H9 (cell line): ENCODE measurements at regions not wholly inside any gene's neighbourhood (a gene's known extent, or its start where the extent isn't known, plus 50 kb on each side); places are given as distances from the start of the nearest gene placed in this dataset.

ENCODE experiments used
- DNase-seq: peaks from one replicate; pipeline ENCODE4 v3.0.0-alpha.2; 2017
- H2AFZ ChIP-seq: one replicate; pipeline ENCODE4 v1.6.1; 2013; ENCODE audit warnings: mild to moderate bottlenecking, low read length, control low read depth, moderate library complexity
- H2AK5ac ChIP-seq: 2 replicates; pipeline ENCODE4 v1.6.1; 2013; ENCODE audit warnings: low read length, control low read depth, mixed read lengths; ENCODE audit not compliant: insufficient read length
- H2BK120ac ChIP-seq: one replicate; pipeline ENCODE4 v1.6.1; 2013; ENCODE audit warnings: low read depth, mild to moderate bottlenecking, low read length, control low read depth, inconsistent platforms; ENCODE audit not compliant: poor library complexity, severe bottlenecking
- H2BK12ac ChIP-seq: 2 replicates; pipeline ENCODE4 v1.6.1; 2013; ENCODE audit warnings: low read length, control low read depth, mixed read lengths, low read depth; ENCODE audit not compliant: insufficient read length
- H2BK15ac ChIP-seq: 2 replicates; pipeline ENCODE4 v1.6.1; 2013; ENCODE audit warnings: low read depth, low read length, control low read depth
- H2BK20ac ChIP-seq: one replicate; pipeline ENCODE4 v1.6.1; 2013; ENCODE audit warnings: low read depth, mild to moderate bottlenecking, low read length, control low read depth, inconsistent platforms; ENCODE audit not compliant: poor library complexity, severe bottlenecking
- H2BK5ac ChIP-seq: 2 replicates; pipeline ENCODE4 v1.6.1; 2013; ENCODE audit warnings: low read length, control low read depth, mixed read lengths; ENCODE audit not compliant: insufficient read length
- H3K14ac ChIP-seq: 2 replicates; pipeline ENCODE4 v1.6.1; 2013; ENCODE audit warnings: low read length, control low read depth; ENCODE audit not compliant: insufficient read depth
- H3K18ac ChIP-seq: 2 replicates; pipeline ENCODE4 v1.6.1; 2013; ENCODE audit warnings: low read depth, mild to moderate bottlenecking, mixed read lengths, low read length, control low read depth; ENCODE audit not compliant: insufficient read length
- H3K23ac ChIP-seq: 2 replicates; pipeline ENCODE4 v1.6.1; 2013; ENCODE audit warnings: low read length, control low read depth, mixed read lengths, low read depth; ENCODE audit not compliant: insufficient read length
- H3K23me2 ChIP-seq: 2 replicates; pipeline ENCODE4 v1.6.1; 2013; ENCODE audit warnings: low read depth, mild to moderate bottlenecking, mixed read lengths, low read length, control low read depth; ENCODE audit not compliant: insufficient read length, poor library complexity, severe bottlenecking
- H3K27ac ChIP-seq: 2 replicates; pipeline ENCODE4 v1.5.1; 2013; ENCODE audit warnings: low read length, control low read depth, mixed read lengths, low read depth; ENCODE audit not compliant: insufficient read length
- H3K27me3 ChIP-seq: 2 replicates; pipeline ENCODE4 v1.6.1; 2013; ENCODE audit warnings: low read length, control low read depth, inconsistent platforms; ENCODE audit not compliant: insufficient read depth
- H3K4ac ChIP-seq: 2 replicates; pipeline ENCODE4 v1.6.1; 2013; ENCODE audit warnings: low read depth, mild to moderate bottlenecking, control low read depth, inconsistent platforms, low read length, moderate library complexity
- H3K4me1 ChIP-seq: 2 replicates; pipeline ENCODE4 v1.6.1; 2013; ENCODE audit warnings: low read length, control low read depth, inconsistent platforms; ENCODE audit not compliant: insufficient read depth
- H3K4me2 ChIP-seq: 2 replicates; pipeline ENCODE4 v1.6.1; 2013; ENCODE audit warnings: low read length, control low read depth, mixed read lengths; ENCODE audit not compliant: insufficient read length, insufficient read depth
- H3K56ac ChIP-seq: 2 replicates; pipeline ENCODE4 v1.6.1; 2013; ENCODE audit warnings: low read depth, mild to moderate bottlenecking, mixed read lengths, low read length, control low read depth; ENCODE audit not compliant: insufficient read length
- H3K79me1 ChIP-seq: 2 replicates; pipeline ENCODE4 v1.6.1; 2013; ENCODE audit warnings: low read depth, mild to moderate bottlenecking, moderate library complexity, low read length, control low read depth, inconsistent platforms; ENCODE audit not compliant: insufficient read depth, poor library complexity, severe bottlenecking
- H3K79me2 ChIP-seq: 2 replicates; pipeline ENCODE4 v1.6.1; 2013; ENCODE audit warnings: low read length, control low read depth, inconsistent platforms; ENCODE audit not compliant: insufficient read depth
- H3K9ac ChIP-seq: 2 replicates; pipeline ENCODE4 v1.6.1; 2013; ENCODE audit warnings: low read length, control low read depth, mixed read lengths; ENCODE audit not compliant: insufficient read length; ENCODE audit errors: extremely low read depth
- H3K9me3 ChIP-seq: one replicate; pipeline ENCODE4 v1.6.1; 2013; ENCODE audit warnings: low read depth, low read length, inconsistent platforms; ENCODE audit not compliant: control insufficient read depth
- H3T11ph ChIP-seq: one replicate; pipeline ENCODE4 v1.6.1; 2013; ENCODE audit warnings: mild to moderate bottlenecking, low read length, control low read depth, inconsistent platforms
- H4K20me1 ChIP-seq: one replicate; pipeline ENCODE4 v1.6.1; 2013; ENCODE audit not compliant: control insufficient read depth, insufficient read length, insufficient read depth
- H4K5ac ChIP-seq: 2 replicates; pipeline ENCODE4 v1.6.1; 2013; ENCODE audit warnings: low read depth, mild to moderate bottlenecking, mixed read lengths, low read length, control low read depth; ENCODE audit not compliant: insufficient read length
- H4K8ac ChIP-seq: replicated peaks from 2 replicates; pipeline ENCODE4 v1.6.1; 2013; ENCODE audit warnings: low read length, control low read depth, mixed read lengths, low read depth; ENCODE audit not compliant: insufficient read length
- H4K91ac ChIP-seq: 2 replicates; pipeline ENCODE4 v1.6.1; 2013; ENCODE audit warnings: low read depth, mild to moderate bottlenecking, moderate library complexity, mixed read lengths, low read length, control low read depth; ENCODE audit not compliant: insufficient read length
- H3K27ac Mint-ChIP-seq, 3 experiments: 2 replicates in 2 of 3; 3 replicates in 1 of 3; pipeline ENCODE4 v1.8.0; 2020 to 2021; ENCODE audit warnings: mixed read lengths in 3 of 3, mild to moderate bottlenecking in 1 of 3, moderate library complexity in 1 of 3
- H3K27me3 Mint-ChIP-seq: 2 replicates; pipeline ENCODE4 v1.8.0; 2021; ENCODE audit warnings: low read depth, mild to moderate bottlenecking, moderate library complexity, mixed read lengths
- H3K36me3 Mint-ChIP-seq, 3 experiments: 2 replicates in 2 of 3; 3 replicates in 1 of 3; pipeline ENCODE4 v1.8.0; 2020 to 2021; ENCODE audit warnings: low read depth in 3 of 3, mixed read lengths in 3 of 3; ENCODE audit not compliant: insufficient read depth in 1 of 3
- H3K4me1 Mint-ChIP-seq, 2 experiments: 2 replicates each; pipeline ENCODE4 v1.8.0; 2020; ENCODE audit warnings: mixed read lengths in 2 of 2
- H3K4me3 Mint-ChIP-seq, 2 experiments: 2 replicates in 1 of 2; 3 replicates in 1 of 2; pipeline ENCODE4 v1.8.0; 2020 to 2021; ENCODE audit warnings: mild to moderate bottlenecking in 2 of 2, mixed read lengths in 2 of 2, moderate library complexity in 1 of 2
- H3K9me3 Mint-ChIP-seq, 2 experiments: 2 replicates in 1 of 2; 3 replicates in 1 of 2; pipeline ENCODE4 v1.8.0; 2020; ENCODE audit warnings: mild to moderate bottlenecking in 2 of 2, mixed read lengths in 2 of 2, moderate library complexity in 1 of 2
- WGBS: extraction: QIAGEN DNeasy Blood & Tissue Kit; methylation state at CpG from one replicate; pipeline ENCODE4 v1.1.7; 2013; ENCODE audit warnings: missing lambda C conversion rate, low lambda C conversion rate, mixed read lengths; ENCODE audit not compliant: insufficient read length; ENCODE audit errors: extremely low coverage; 5-methylcytosine and 5-hydroxymethylcytosine counted together
- TF ChIP-seq, protein P1 (sequence below): fragments of 200-600 bp; sonication (generic); conservative IDR thresholded peaks from 3 replicates; pipeline ENCODE4 v1.8.0; 2021; ENCODE audit warnings: antibody characterized with exemption, mild to moderate bottlenecking

DNA sequence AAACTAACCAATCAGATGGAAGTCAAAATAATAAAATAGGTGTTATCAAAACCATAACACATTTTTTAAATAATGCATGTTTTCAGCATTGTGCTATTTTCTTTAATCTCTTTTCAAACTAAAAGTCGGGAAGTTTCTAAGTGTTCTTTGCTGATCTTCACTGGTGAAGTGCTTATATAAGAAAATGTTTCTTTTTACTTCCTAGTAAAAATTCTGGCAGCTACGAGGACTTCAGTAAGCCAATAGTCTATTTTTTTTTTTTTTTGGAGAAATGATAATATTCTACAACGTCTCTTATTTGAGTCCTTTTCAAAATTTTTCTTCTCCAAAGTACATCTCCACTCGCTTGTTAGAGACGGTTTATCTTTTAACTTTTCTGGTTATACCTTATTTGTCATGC lies 448.0 kb downstream of the SLC6A15 start:
- Histone ChIP-seq H3K79me2 (no peaks in the 10 kb centered on the region), H2BK12ac (no peak overlapping the region), H3K9ac (no peak overlapping the region), H3K79me1 (no peaks in the 10 kb centered on the region), H3K4me1 (no peaks in the 10 kb centered on the region), H2BK15ac (no peak overlapping the region), H3K56ac (no peak overlapping the region), H3K9me3 (no peaks in the 10 kb centered on the region), H3T11ph (no peak overlapping the region), H4K5ac (no peak overlapping the region), H3K4ac (no peak overlapping the region), H4K91ac (no peak overlapping the region), H3K18ac (no peak overlapping the region), H2AK5ac (no peak overlapping the region), H3K27ac (no peak overlapping the region), H3K23ac (no peak overlapping the region), H2BK20ac (no peak overlapping the region), H2BK120ac (no peak overlapping the region), H4K8ac (no peak overlapping the region), H3K14ac (no peak overlapping the region), H3K4me2 (no peak overlapping the region), H4K20me1 (no peaks in the 10 kb centered on the region), H3K23me2 (no peaks in the 10 kb centered on the region), H3K27me3 (no peaks in the 10 kb centered on the region), H2AFZ (no peak overlapping the region), H2BK5ac (no peak overlapping the region)
- Mint-ChIP-seq H3K27me3 (no peaks in the 10 kb centered on the region; the same call in 1 of the 2 replicates), H3K36me3 (no peaks in the 10 kb centered on the region), H3K4me1 (no peaks in the 10 kb centered on the region), H3K9me3 (no peaks in the 10 kb centered on the region), H3K4me3 (no peak overlapping the region), H3K27ac (no peak overlapping the region)
- WGBS: no CpG with 5 or more reads among the region's 5 CpGs
- no peak for DNase-seq
- TF ChIP-seq, protein P1, sequence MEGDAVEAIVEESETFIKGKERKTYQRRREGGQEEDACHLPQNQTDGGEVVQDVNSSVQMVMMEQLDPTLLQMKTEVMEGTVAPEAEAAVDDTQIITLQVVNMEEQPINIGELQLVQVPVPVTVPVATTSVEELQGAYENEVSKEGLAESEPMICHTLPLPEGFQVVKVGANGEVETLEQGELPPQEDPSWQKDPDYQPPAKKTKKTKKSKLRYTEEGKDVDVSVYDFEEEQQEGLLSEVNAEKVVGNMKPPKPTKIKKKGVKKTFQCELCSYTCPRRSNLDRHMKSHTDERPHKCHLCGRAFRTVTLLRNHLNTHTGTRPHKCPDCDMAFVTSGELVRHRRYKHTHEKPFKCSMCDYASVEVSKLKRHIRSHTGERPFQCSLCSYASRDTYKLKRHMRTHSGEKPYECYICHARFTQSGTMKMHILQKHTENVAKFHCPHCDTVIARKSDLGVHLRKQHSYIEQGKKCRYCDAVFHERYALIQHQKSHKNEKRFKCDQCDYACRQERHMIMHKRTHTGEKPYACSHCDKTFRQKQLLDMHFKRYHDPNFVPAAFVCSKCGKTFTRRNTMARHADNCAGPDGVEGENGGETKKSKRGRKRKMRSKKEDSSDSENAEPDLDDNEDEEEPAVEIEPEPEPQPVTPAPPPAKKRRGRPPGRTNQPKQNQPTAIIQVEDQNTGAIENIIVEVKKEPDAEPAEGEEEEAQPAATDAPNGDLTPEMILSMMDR: no peak
